CD14-positive monocyte (primary cell): ENCODE measurements at regions not wholly inside any gene's neighbourhood (a gene's known extent, or its start where the extent isn't known, plus 50 kb on each side); places are given as distances from the start of the nearest gene placed in this dataset.

Experiments used
- DNase-seq, 3 donors: peaks; one replicate each; pipeline ENCODE4 v3.0.0-alpha.2; 2011 to 2022
- H2AFZ ChIP-seq: 2 replicates; pipeline ENCODE4 v1.6.0; 2012; ENCODE audit warnings: mild to moderate bottlenecking, low read depth, low read length, inconsistent platforms; ENCODE audit not compliant: insufficient read depth, poor library complexity, severe bottlenecking
- H3K27ac ChIP-seq, 2 donors: 1 replicate in 1 of 2; 2 replicates in 1 of 2; pipeline ENCODE4 v1.5.1; 2012 to 2013; ENCODE audit warnings: low read length in 2 of 2, control low read depth in 1 of 2, inconsistent platforms in 1 of 2, low read depth in 1 of 2, mild to moderate bottlenecking in 1 of 2
- H3K27me3 ChIP-seq, 2 donors: one replicate each; pipeline versions ENCODE4 v1.6.0 to v1.6.1; 2011 to 2013; ENCODE audit warnings: low read length in 2 of 2; ENCODE audit not compliant: control insufficient read depth in 2 of 2, insufficient read depth in 2 of 2
- H3K36me3 ChIP-seq, 2 donors: replicated peaks in 1 of 2; 1 replicate in 1 of 2; 2 replicates in 1 of 2; pipeline versions ENCODE4 v1.5.1 to v1.6.1; 2012 to 2013; ENCODE audit warnings: low read length in 2 of 2, control low read depth in 1 of 2, inconsistent platforms in 1 of 2, mild to moderate bottlenecking in 1 of 2; ENCODE audit not compliant: insufficient read depth in 2 of 2, control insufficient read depth in 1 of 2
- H3K4me1 ChIP-seq, 2 donors: 1 replicate in 1 of 2; 2 replicates in 1 of 2; pipeline versions ENCODE4 v1.5.1 to v1.6.1; 2012 to 2013; ENCODE audit warnings: low read length in 2 of 2, control low read depth in 1 of 2, inconsistent platforms in 1 of 2, mild to moderate bottlenecking in 1 of 2, moderate library complexity in 1 of 2; ENCODE audit not compliant: insufficient read depth in 2 of 2, control insufficient read depth in 1 of 2
- H3K4me2 ChIP-seq: replicated peaks from 2 replicates; pipeline ENCODE3; 2012; ENCODE audit warnings: low read length, moderate library complexity, mild to moderate bottlenecking; ENCODE audit not compliant: poor library complexity, severe bottlenecking; ENCODE audit errors: extremely low read depth
- H3K4me3 ChIP-seq, 3 experiments: fragments of 200-600 bp in 1 of 3; sonication (generic) in 1 of 3; replicated peaks in 1 of 3; 1 replicate in 2 of 3; 2 replicates in 1 of 3; pipeline ENCODE4 v1.5.1; 2011 to 2013; ENCODE audit warnings: low read length in 3 of 3, mild to moderate bottlenecking in 3 of 3, control low read depth in 2 of 3, low read depth in 2 of 3, inconsistent platforms in 1 of 3, moderate library complexity in 1 of 3
- H3K79me2 ChIP-seq: 2 replicates; pipeline ENCODE4 v1.6.0; 2012; ENCODE audit warnings: mild to moderate bottlenecking, control low read depth, inconsistent platforms, low read length, moderate library complexity; ENCODE audit not compliant: insufficient read depth
- H3K9ac ChIP-seq: 2 replicates; pipeline ENCODE4 v1.6.0; 2017; ENCODE audit warnings: low read length, mild to moderate bottlenecking; ENCODE audit not compliant: insufficient read depth, poor library complexity, severe bottlenecking
- H3K9me3 ChIP-seq, 2 donors: replicated peaks in 1 of 2; 1 replicate in 1 of 2; 2 replicates in 1 of 2; pipeline versions ENCODE4 v1.5.1 to v1.6.1; 2012 to 2013; ENCODE audit warnings: low read length in 2 of 2, control low read depth in 1 of 2; ENCODE audit not compliant: control insufficient read depth in 1 of 2, insufficient read depth in 1 of 2
- H4K20me1 ChIP-seq: 2 replicates; pipeline ENCODE4 v1.6.0; 2012; ENCODE audit warnings: mild to moderate bottlenecking, low read length, control low read depth, moderate library complexity; ENCODE audit not compliant: insufficient read depth
- H3K27ac Mint-ChIP-seq, 7 donors: one replicate each; pipeline ENCODE4 v1.8.0; 2020; ENCODE audit warnings: mild to moderate bottlenecking in 7 of 7, mixed read lengths in 7 of 7, moderate library complexity in 6 of 7, inconsistent platforms in 2 of 7
- H3K27me3 Mint-ChIP-seq, 3 donors: one replicate each; pipeline ENCODE4 v1.8.0; 2021 to 2022; ENCODE audit warnings: low read depth in 3 of 3, mild to moderate bottlenecking in 3 of 3, mixed read lengths in 3 of 3, moderate library complexity in 3 of 3, inconsistent platforms in 1 of 3
- H3K36me3 Mint-ChIP-seq, 2 donors: one replicate each; pipeline ENCODE4 v1.8.0; 2020; ENCODE audit warnings: mixed read lengths in 2 of 2, inconsistent platforms in 1 of 2, mild to moderate bottlenecking in 1 of 2
- H3K4me1 Mint-ChIP-seq: one replicate; pipeline ENCODE4 v1.8.0; 2020; ENCODE audit warnings: mild to moderate bottlenecking, mixed read lengths
- H3K4me3 Mint-ChIP-seq, 2 donors: one replicate each; pipeline ENCODE4 v1.8.0; 2020; ENCODE audit warnings: mild to moderate bottlenecking in 2 of 2, mixed read lengths in 2 of 2, moderate library complexity in 1 of 2
- H3K9me3 Mint-ChIP-seq, 7 donors: one replicate each; pipeline ENCODE4 v1.8.0; 2020 to 2022; ENCODE audit warnings: mixed read lengths in 7 of 7, mild to moderate bottlenecking in 6 of 7, moderate library complexity in 6 of 7, inconsistent platforms in 2 of 7
- CTCF ChIP-seq: fragments of 200-600 bp; IDR thresholded peaks from one replicate; pipeline ENCODE4 v1.8.0; 2022; ENCODE audit warnings: antibody characterized with exemption, mild to moderate bottlenecking
- WGBS: methylation state at CpG from one replicate; pipeline ENCODE4 v1.1.5; 2013; ENCODE audit warnings: missing lambda C conversion rate; ENCODE audit not compliant: insufficient coverage; 5-methylcytosine and 5-hydroxymethylcytosine counted together
- intact Hi-C, 2 donors: fragments of 100-400 bp; cut with micrococcal nuclease; formaldehyde crosslinking; loops; one replicate each; pipeline versions ENCODE4 v1.15.0 to v1.15.1; 2023

- H2AFZ ChIP-seq, result no peak overlapping the region
- Mint-ChIP-seq H3K4me3 (no peak overlapping the region), H3K27ac (no peak overlapping the region), H3K4me1 (no peaks in the 10 kb centered on the region), H3K9me3 (peaks cover 2 to 20% (median 12%) of the 10 kb centered on the region in 7 donors), H3K36me3 (no peaks in the 10 kb centered on the region), H3K27me3 (peaks cover 0 to 4% (median 1%) of the 10 kb centered on the region in 3 donors)
- H3K27me3 ChIP-seq, result no peaks in the 10 kb centered on the region
- intact Hi-C loops, result no loop called here
- H3K4me3 ChIP-seq, result no peak overlapping the region
- H3K27ac ChIP-seq, result no peak overlapping the region
- no peak overlapping the region for H3K4me2 ChIP-seq
- peaks cover 13 to 17% of the 10 kb centered on the region in 2 donors for H3K9me3 ChIP-seq
- H3K9ac ChIP-seq, result no peak overlapping the region
- H3K4me1 ChIP-seq, result no peaks in the 10 kb centered on the region
- H3K79me2 ChIP-seq, result no peaks in the 10 kb centered on the region
- DNase-seq, result no peak
- 40% methylated on average over 1 of the region's 9 CpGs for WGBS
- no peak for TF ChIP-seq CTCF
- no peaks in the 10 kb centered on the region for H4K20me1 ChIP-seq
- H3K36me3 ChIP-seq, result no peaks in the 10 kb centered on the region
Measured at GRCh38 chr22:34161431-34162123, 241.3 kb upstream of the LARGE1 start.

- Histone ChIP-seq H3K4me2 (no peak overlapping the region), H3K4me1 (no peaks in the 10 kb centered on the region), H3K9ac (no peak overlapping the region), H4K20me1 (no peaks in the 10 kb centered on the region), H3K9me3 (peaks cover 8 to 11% of the 10 kb centered on the region in 2 donors), H2AFZ (no peak overlapping the region), H3K27me3 (no peaks in the 10 kb centered on the region), H3K79me2 (no peaks in the 10 kb centered on the region), H3K4me3 (no peak overlapping the region), H3K36me3 (no peaks in the 10 kb centered on the region), H3K27ac (no peak overlapping the region)
- Mint-ChIP-seq H3K9me3 (peaks cover 4 to 17% (median 6%) of the 10 kb centered on the region in 7 donors), H3K27ac (no peak overlapping the region), H3K36me3 (no peaks in the 10 kb centered on the region), H3K4me3 (no peak overlapping the region), H3K4me1 (no peaks in the 10 kb centered on the region), H3K27me3 (peaks cover 0 to 4% (median 0%) of the 10 kb centered on the region in 3 donors)
- WGBS, result 92% methylated on average over 2 of the region's 3 CpGs
- TF ChIP-seq CTCF, result no peak
- no peak for DNase-seq
- intact Hi-C loops, result no loop called here
Measured at GRCh38 chr22:34198976-34199375, 278.7 kb upstream of the LARGE1 start.
